ENCODE measurements at regions not wholly inside any gene's neighbourhood (a gene's known extent, or its start where the extent isn't known, plus 50 kb on each side); places are given as distances from the start of the nearest gene placed in this dataset.

- TF ChIP-seq, protein P1, sequence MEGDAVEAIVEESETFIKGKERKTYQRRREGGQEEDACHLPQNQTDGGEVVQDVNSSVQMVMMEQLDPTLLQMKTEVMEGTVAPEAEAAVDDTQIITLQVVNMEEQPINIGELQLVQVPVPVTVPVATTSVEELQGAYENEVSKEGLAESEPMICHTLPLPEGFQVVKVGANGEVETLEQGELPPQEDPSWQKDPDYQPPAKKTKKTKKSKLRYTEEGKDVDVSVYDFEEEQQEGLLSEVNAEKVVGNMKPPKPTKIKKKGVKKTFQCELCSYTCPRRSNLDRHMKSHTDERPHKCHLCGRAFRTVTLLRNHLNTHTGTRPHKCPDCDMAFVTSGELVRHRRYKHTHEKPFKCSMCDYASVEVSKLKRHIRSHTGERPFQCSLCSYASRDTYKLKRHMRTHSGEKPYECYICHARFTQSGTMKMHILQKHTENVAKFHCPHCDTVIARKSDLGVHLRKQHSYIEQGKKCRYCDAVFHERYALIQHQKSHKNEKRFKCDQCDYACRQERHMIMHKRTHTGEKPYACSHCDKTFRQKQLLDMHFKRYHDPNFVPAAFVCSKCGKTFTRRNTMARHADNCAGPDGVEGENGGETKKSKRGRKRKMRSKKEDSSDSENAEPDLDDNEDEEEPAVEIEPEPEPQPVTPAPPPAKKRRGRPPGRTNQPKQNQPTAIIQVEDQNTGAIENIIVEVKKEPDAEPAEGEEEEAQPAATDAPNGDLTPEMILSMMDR (IDR thresholded peaks at IDR 0.05; ENCODE audit: extremely low read depth, missing control alignments): no peak
- no peak for DNase-seq (ENCODE audit: low spot score)
Observed at GRCh38 chr11:131290185-131290584, 80.2 kb upstream of the NTM start.

DNA sequence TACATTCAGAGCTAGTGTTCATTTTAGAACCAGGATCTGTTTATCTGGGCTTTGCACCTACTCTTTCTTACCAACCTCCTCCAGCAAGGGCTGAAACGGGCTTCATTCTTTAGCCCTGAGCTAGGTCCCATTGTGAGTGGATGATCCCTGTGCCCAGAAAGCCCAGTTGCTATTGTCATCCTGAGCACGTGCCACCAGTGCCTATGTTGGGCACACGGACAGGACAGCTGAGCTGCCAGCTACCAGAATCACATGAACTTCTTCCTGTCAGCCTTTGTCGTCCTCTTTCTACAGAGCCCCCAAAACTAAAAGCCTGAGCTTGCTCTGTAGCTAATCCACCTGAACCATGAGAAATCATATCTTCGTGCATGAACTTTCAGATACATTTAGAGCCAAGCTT is 74.4 kb upstream of the NTM start:
- TF ChIP-seq, protein P1 (IDR thresholded peaks at IDR 0.05; ENCODE audit: extremely low read depth, missing control alignments): no peak
- DNase-seq (ENCODE audit: low spot score): no peak

GRCh38 chr11:131297441-131297840 is 73.0 kb upstream of the NTM start:
- TF ChIP-seq, protein P1 (IDR thresholded peaks at IDR 0.05; ENCODE audit: extremely low read depth, missing control alignments): no peak
- no peak for DNase-seq (ENCODE audit: low spot score)

DNA sequence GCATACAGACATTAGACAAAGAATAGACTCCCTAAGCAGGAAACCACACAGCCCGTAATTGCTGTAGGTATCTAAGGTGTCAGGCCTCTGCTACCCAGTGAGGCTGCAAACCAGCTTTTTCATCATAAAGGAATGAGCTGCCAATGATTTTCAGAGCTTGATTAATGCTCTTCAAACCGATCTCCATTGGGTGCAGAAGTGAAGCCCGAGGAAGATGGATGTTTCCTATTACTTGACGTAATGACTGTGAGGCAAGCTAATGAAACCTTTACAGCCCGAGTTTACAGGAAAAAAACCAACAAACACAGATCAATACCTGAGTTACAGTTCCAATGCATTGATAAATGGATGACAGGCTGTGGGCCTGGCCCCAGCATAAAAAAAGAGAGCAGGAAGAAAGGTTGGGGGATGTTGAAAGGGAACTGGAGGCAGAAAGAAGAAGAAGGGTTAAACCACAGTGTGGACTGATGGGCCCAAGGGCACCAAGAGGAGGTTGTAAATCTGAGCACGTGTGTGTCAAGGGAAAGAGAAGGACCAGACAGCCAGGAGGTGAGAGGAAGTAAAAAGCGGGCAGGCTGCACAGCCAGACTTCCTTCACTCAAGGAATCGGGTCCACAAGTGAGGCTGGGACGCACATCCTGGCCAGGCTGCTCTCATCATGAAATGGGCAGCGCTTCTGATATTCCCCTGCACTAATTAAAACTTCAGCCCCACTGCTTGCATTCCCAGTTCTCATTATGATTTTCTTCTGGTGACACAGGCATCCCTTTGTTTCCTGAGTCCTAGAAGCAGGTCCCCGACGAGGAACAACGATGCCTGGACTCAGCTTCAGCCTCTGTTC is 70.6 kb upstream of the NTM start:
- no peak for DNase-seq (ENCODE audit: low spot score)
- TF ChIP-seq, protein P1 (IDR thresholded peaks at IDR 0.05; ENCODE audit: extremely low read depth, missing control alignments): no peak

DNA sequence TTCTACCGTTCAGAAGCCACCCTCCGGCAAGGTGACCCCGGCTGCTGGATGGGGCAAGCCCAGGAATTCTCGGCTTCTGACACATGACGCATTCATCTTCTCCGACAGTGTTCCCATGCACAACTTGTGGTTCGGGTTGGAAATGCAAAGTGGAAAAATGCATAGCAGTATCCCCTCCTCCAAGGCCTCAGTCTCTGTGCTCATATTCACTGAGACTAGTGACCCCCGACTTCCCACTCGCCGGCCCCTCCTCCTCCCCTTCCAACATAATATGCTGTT is 70.0 kb upstream of the NTM start:
- no peak for DNase-seq (ENCODE audit: low spot score)
- TF ChIP-seq, protein P1 (IDR thresholded peaks at IDR 0.05; ENCODE audit: extremely low read depth, missing control alignments): no peak

DNA sequence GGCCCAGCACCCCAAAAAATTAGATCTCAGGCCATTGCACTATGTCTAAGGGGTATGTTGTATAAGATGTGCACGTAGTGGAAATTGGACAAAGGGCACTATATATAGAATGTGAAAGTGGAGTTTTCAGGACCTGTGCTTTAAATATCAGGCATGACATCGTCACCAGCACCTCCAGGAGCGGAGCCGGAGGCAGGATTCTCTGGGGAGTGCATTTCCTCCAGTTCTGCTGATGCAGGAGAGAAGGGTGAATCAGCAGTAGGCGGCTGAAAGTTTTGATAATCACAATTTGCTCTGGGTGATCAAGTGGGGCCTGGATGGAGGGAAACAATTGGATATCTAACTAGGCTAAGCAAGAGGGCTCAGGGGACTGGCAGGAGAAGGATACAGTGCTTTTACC is 69.1 kb upstream of the NTM start:
- no peak for DNase-seq (ENCODE audit: low spot score)
- TF ChIP-seq, protein P1 (IDR thresholded peaks at IDR 0.05; ENCODE audit: extremely low read depth, missing control alignments): no peak

DNA sequence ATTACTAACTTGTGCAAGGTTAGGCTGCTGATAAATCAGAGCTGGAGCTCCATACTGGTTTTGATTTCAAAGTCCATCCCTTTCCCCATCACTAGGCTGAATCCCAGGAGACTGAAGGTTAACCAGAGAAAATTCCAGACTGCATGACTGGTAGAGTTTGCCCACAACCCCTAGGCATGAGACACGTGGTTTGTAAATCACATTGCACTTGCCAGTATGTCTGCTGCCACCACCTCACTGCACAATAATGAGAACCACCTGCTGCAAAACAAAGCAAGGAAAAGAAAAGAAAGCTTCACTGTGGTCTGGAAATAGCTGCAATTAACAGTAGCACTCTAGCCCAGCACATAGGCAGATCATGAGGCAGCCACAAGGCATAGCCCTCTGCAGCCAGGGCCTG is 67.6 kb upstream of the NTM start:
- no peak for DNase-seq (ENCODE audit: low spot score)
- TF ChIP-seq, protein P1 (IDR thresholded peaks at IDR 0.05; ENCODE audit: extremely low read depth, missing control alignments): no peak
